Liver (tissue), 8 donors: ENCODE measurements at regions not wholly inside any gene's neighbourhood (a gene's known extent, or its start where the extent isn't known, plus 50 kb on each side); places are given as distances from the start of the nearest gene placed in this dataset.

Source experiments
- DNase-seq: peaks from one replicate; pipeline ENCODE4 v3.0.0-alpha.2; 2017; ENCODE audit warnings: low spot score
- H3K27ac ChIP-seq, 2 donors: one replicate each; pipeline ENCODE4 v1.7.0; 2013; ENCODE audit warnings: inconsistent platforms in 2 of 2, low read length in 2 of 2, control low read depth in 1 of 2, low read depth in 1 of 2, mild to moderate bottlenecking in 1 of 2
- H3K27me3 ChIP-seq, 4 donors: one replicate each; pipeline versions ENCODE4 v1.6.1 to v1.7.0; 2013; ENCODE audit warnings: low read length in 3 of 4, inconsistent platforms in 1 of 4, mild to moderate bottlenecking in 1 of 4, moderate library complexity in 1 of 4; ENCODE audit not compliant: control insufficient read depth in 4 of 4, insufficient read depth in 4 of 4
- H3K36me3 ChIP-seq, 4 donors: one replicate each; pipeline versions ENCODE4 v1.6.1 to v1.7.0; 2013; ENCODE audit warnings: low read length in 3 of 4, mild to moderate bottlenecking in 3 of 4, low read depth in 1 of 4, moderate library complexity in 1 of 4; ENCODE audit not compliant: control insufficient read depth in 4 of 4, insufficient read depth in 3 of 4
- H3K4me1 ChIP-seq, 4 donors: one replicate each; pipeline versions ENCODE4 v1.6.1 to v1.7.0; 2013; ENCODE audit warnings: low read length in 3 of 4, mild to moderate bottlenecking in 3 of 4, moderate library complexity in 1 of 4; ENCODE audit not compliant: control insufficient read depth in 4 of 4, insufficient read depth in 4 of 4
- H3K4me3 ChIP-seq, 3 donors: one replicate each; pipeline versions ENCODE4 v1.6.1 to v1.7.0; 2013; ENCODE audit warnings: low read length in 3 of 3, control low read depth in 1 of 3, low read depth in 1 of 3, mild to moderate bottlenecking in 1 of 3
- H3K9ac ChIP-seq, 2 donors: one replicate each; pipeline ENCODE4 v1.7.0; 2013; ENCODE audit warnings: low read length in 2 of 2, mild to moderate bottlenecking in 2 of 2, moderate library complexity in 2 of 2, control low read depth in 1 of 2, low read depth in 1 of 2
- H3K9me3 ChIP-seq, 4 donors: one replicate each; pipeline versions ENCODE4 v1.6.1 to v1.7.0; 2013; ENCODE audit warnings: low read length in 3 of 4; ENCODE audit not compliant: control insufficient read depth in 4 of 4
- ATF3 ChIP-seq: IDR thresholded peaks from 2 replicates; pipeline ENCODE4 v1.6.1; 2016; ENCODE audit warnings: antibody characterized with exemption
- CTCF ChIP-seq: fragments of 150-350 bp; IDR thresholded peaks from 2 replicates; pipeline ENCODE4 v1.5.1; 2017; ENCODE audit warnings: improper control_type of control experiment, low read depth, low read length; ENCODE audit not compliant: missing input control
- EGR1 ChIP-seq, 2 donors: IDR thresholded peaks; 2 replicates each; pipeline ENCODE4 v1.6.1; 2016 to 2018; ENCODE audit warnings: antibody characterized with exemption in 2 of 2, low read depth in 2 of 2
- FOXA1 ChIP-seq: IDR thresholded peaks from 2 replicates; pipeline ENCODE4 v1.6.1; 2016; ENCODE audit warnings: antibody characterized with exemption
- FOXA2 ChIP-seq: IDR thresholded peaks from 2 replicates; pipeline ENCODE4 v1.6.1; 2016; ENCODE audit warnings: antibody characterized with exemption
- GABPA ChIP-seq, 2 donors: IDR thresholded peaks in 1 of 2; conservative IDR thresholded peaks in 1 of 2; 2 replicates each; pipeline ENCODE4 v1.6.1; 2016; ENCODE audit warnings: antibody characterized with exemption in 2 of 2, mild to moderate bottlenecking in 1 of 2, moderate library complexity in 1 of 2
- HNF4A ChIP-seq, 2 donors: conservative IDR thresholded peaks; 2 replicates each; pipeline ENCODE4 v1.6.1; 2016; ENCODE audit warnings: antibody characterized with exemption in 2 of 2, mild to moderate bottlenecking in 2 of 2
- HNF4G ChIP-seq: IDR thresholded peaks from 2 replicates; pipeline ENCODE4 v1.6.1; 2016; ENCODE audit warnings: antibody characterized with exemption
- JUND ChIP-seq, 2 donors: IDR thresholded peaks; 2 replicates each; pipeline ENCODE4 v1.6.1; 2016; ENCODE audit warnings: antibody characterized with exemption in 2 of 2
- NR2F2 ChIP-seq: IDR thresholded peaks from 2 replicates; pipeline ENCODE4 v1.6.1; 2016; ENCODE audit warnings: antibody characterized with exemption
- RAD21 ChIP-seq, 2 donors: IDR thresholded peaks; 2 replicates each; pipeline ENCODE4 v1.6.1; 2016; ENCODE audit warnings: antibody characterized with exemption in 2 of 2, mild to moderate bottlenecking in 2 of 2
- REST ChIP-seq: IDR thresholded peaks from 2 replicates; pipeline ENCODE4 v1.6.1; 2016; ENCODE audit warnings: antibody characterized with exemption, mild to moderate bottlenecking
- RXRA ChIP-seq, 2 donors: IDR thresholded peaks; 2 replicates each; pipeline ENCODE4 v1.6.1; 2017 to 2018; ENCODE audit warnings: antibody characterized with exemption in 2 of 2, mild to moderate bottlenecking in 1 of 2
- TAF1 ChIP-seq: conservative IDR thresholded peaks from 2 replicates; pipeline ENCODE4 v1.6.1; 2016; ENCODE audit warnings: antibody characterized with exemption, mild to moderate bottlenecking
- YY1 ChIP-seq: IDR thresholded peaks from 2 replicates; pipeline ENCODE4 v1.6.1; 2016; ENCODE audit warnings: antibody characterized with exemption, mild to moderate bottlenecking
- ZBTB33 ChIP-seq: IDR thresholded peaks from 2 replicates; pipeline ENCODE4 v1.6.1; 2016; ENCODE audit warnings: antibody characterized with exemption
- WGBS: extraction: QIAGEN DNeasy Blood & Tissue Kit; methylation state at CpG from one replicate; pipeline ENCODE4 v1.1.7; 2013; 5-methylcytosine and 5-hydroxymethylcytosine counted together
- donor health status: healthy.
- donor health status: healthy.
- donor health status: healthy.
- donor health status: healthy.
- donor health status: healthy.

- Histone ChIP-seq H3K27me3 (no peaks in the 10 kb centered on the region), H3K9me3 (peaks cover 0 to 17% (median 2%) of the 10 kb centered on the region in 4 donors), H3K36me3 (no peaks in the 10 kb centered on the region), H3K9ac (no peak overlapping the region), H3K4me3 (no peak overlapping the region), H3K27ac (no peak overlapping the region), H3K4me1 (no peaks in the 10 kb centered on the region)
- WGBS, result 82% methylated on average over 2 of the region's 2 CpGs
- no peak for TF ChIP-seq TAF1
- DNase-seq, result no peak
Measured at GRCh38 chr5:73327908-73328455, 120.6 kb downstream of the FOXD1 start.

GRCh38 chr5:73325546-73325945, 123.0 kb downstream of the FOXD1 start:
- Histone ChIP-seq H3K9ac (no peak overlapping the region), H3K27me3 (peaks cover 0 to 6% (median 0%) of the 10 kb centered on the region in 4 donors), H3K4me3 (no peak overlapping the region), H3K27ac (no peak overlapping the region), H3K9me3 (peaks cover 0 to 6% (median 0%) of the 10 kb centered on the region in 4 donors), H3K4me1 (no peaks in the 10 kb centered on the region), H3K36me3 (no peaks in the 10 kb centered on the region)
- no peak for DNase-seq
- 90% methylated on average over 3 of the region's 3 CpGs for WGBS
- no peak for TF ChIP-seq CTCF
- no peak for TF ChIP-seq RXRA (IDR thresholded peaks at IDR 0.05)
- no peak for TF ChIP-seq HNF4A (conservative IDR thresholded peaks at IDR 0.05)
- no peak for TF ChIP-seq GABPA (IDR thresholded peaks at IDR 0.05 in 1 of 2, conservative IDR thresholded peaks at IDR 0.05 in 1 of 2)
- no peak for TF ChIP-seq JUND (IDR thresholded peaks at IDR 0.05)
- no peak for TF ChIP-seq ATF3
- TF ChIP-seq YY1, result no peak
- no peak for TF ChIP-seq RAD21 (IDR thresholded peaks at IDR 0.05)
- TF ChIP-seq NR2F2, result no peak
- TF ChIP-seq FOXA1, result no peak
- TF ChIP-seq TAF1, result no peak
- TF ChIP-seq EGR1 (IDR thresholded peaks at IDR 0.05; ENCODE audit: low read depth in 2 of 2), result no peak
- no peak for TF ChIP-seq HNF4G
- no peak for TF ChIP-seq REST
- TF ChIP-seq ZBTB33, result no peak
- TF ChIP-seq FOXA2, result no peak
